Right lobe of liver (tissue), 4 donors: ENCODE measurements at regions not wholly inside any gene's neighbourhood (a gene's known extent, or its start where the extent isn't known, plus 50 kb on each side); places are given as distances from the start of the nearest gene placed in this dataset.

Experiments
- CTCF ChIP-seq, 4 donors: fragments of 200-600 bp in 3 of 4; fragments of 450-650 bp in 1 of 4; IDR thresholded peaks; one replicate each; pipeline versions ENCODE4 v1.5.1 to v1.8.0; 2016 to 2022; ENCODE audit warnings: antibody characterized with exemption in 4 of 4, mild to moderate bottlenecking in 2 of 4
- POLR2A ChIP-seq: fragments of 450-650 bp; IDR thresholded peaks from one replicate; pipeline ENCODE4 v1.6.1; 2017; ENCODE audit warnings: antibody characterized with exemption, mild to moderate bottlenecking
- donor health status: DM: no; HTN: no; CAD: no.
- donor health status: DM: no; HTN: no; CAD: no.
- donor health status: DM: no; HTN: yes; CAD: no.

GRCh38 chr17:13306310-13306962, 288.6 kb upstream of the ELAC2 start:
- TF ChIP-seq CTCF (IDR thresholded peaks at IDR 0.05) (peak; percentile 14 to 40 (median 28)), POLR2A (no peak)
